ENCODE measurements at regions not wholly inside any gene's neighbourhood (a gene's known extent, or its start where the extent isn't known, plus 50 kb on each side); places are given as distances from the start of the nearest gene placed in this dataset.

DNA sequence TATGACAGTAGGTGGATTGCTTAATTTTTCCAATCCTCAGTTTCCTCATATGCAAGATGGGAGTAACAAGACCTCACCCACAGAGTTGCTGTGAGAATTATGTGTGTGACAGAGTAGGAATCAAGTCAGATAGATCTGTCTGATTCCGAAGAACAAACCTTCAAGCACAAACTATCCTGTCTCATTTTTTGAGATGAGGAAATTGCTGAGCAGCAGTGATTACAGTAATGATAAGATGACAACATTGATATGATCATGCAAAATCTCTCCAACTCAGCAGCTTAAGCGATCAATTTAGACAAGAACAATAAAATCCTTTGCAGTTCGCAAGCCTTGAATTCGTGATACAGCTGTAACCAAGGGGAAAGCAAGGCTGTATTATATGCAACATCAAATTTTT, 474.1 kb downstream of the OMA1 start:
- TF ChIP-seq CTCF (IDR thresholded peaks at IDR 0.05) (no peak), EZH2 (IDR thresholded peaks at IDR 0.05; ENCODE audit: borderline replicate concordance, insufficient read depth, low read depth, low read length, poor library complexity, severe bottlenecking) (no peak)
